Dendritic cell treated with granulocyte-macrophage colony-stimulating factor and Interleukin-4, amounts not matched to agents 40 ng/mL and 50 ng/mL, for 4 days (primary cell): ENCODE measurements at regions not wholly inside any gene's neighbourhood (a gene's known extent, or its start where the extent isn't known, plus 50 kb on each side); places are given as distances from the start of the nearest gene placed in this dataset.
"Not testable (repeated sequence)": the region's sequence is repeated elsewhere in the genome, so short reads cannot be mapped to it uniquely, and the experiment has no call there.

Source experiments
- H3K27ac Mint-ChIP-seq: one replicate; pipeline ENCODE4 v1.8.0; 2022; ENCODE audit warnings: mild to moderate bottlenecking, mixed read lengths
- H3K27me3 Mint-ChIP-seq: one replicate; pipeline ENCODE4 v1.8.0; 2022; ENCODE audit warnings: mild to moderate bottlenecking, mixed read lengths
- H3K36me3 Mint-ChIP-seq: one replicate; pipeline ENCODE4 v1.8.0; 2022; ENCODE audit warnings: low read depth, mixed read lengths
- H3K4me1 Mint-ChIP-seq: one replicate; pipeline ENCODE4 v1.8.0; 2022; ENCODE audit warnings: low read depth, mixed read lengths
- H3K4me3 Mint-ChIP-seq: one replicate; pipeline ENCODE4 v1.8.0; 2022; ENCODE audit warnings: mild to moderate bottlenecking, moderate library complexity, mixed read lengths
- H3K9me3 Mint-ChIP-seq: one replicate; pipeline ENCODE4 v1.8.0; 2022; ENCODE audit warnings: mixed read lengths
- intact Hi-C: fragments of 100-400 bp; cut with micrococcal nuclease; formaldehyde crosslinking; loops from one replicate; pipeline ENCODE4 v1.15.0; 2022

- Mint-ChIP-seq H3K4me3 (peak overlapping the region; percentile 45), H3K27me3 (peaks cover 38% of the 10 kb centered on the region), H3K27ac (no peak overlapping the region), H3K9me3 (peaks cover 12% of the 10 kb centered on the region), H3K4me1 (peaks cover 29% of the 10 kb centered on the region), H3K36me3 (no peaks in the 10 kb centered on the region)
- intact Hi-C loops: no loop called here
Observed at GRCh38 chr3:72655131-72655551, 193.1 kb downstream of the SHQ1 start.

GRCh38 chr3:72652395-72652794, 195.8 kb downstream of the SHQ1 start:
- Mint-ChIP-seq H3K27ac (no peak overlapping the region), H3K9me3 (peaks cover 12% of the 10 kb centered on the region), H3K4me3 (no peak overlapping the region), H3K4me1 (peaks cover 24% of the 10 kb centered on the region), H3K36me3 (no peaks in the 10 kb centered on the region), H3K27me3 (peaks cover 36% of the 10 kb centered on the region)
- intact Hi-C loops: no loop called here

GRCh38 chr3:72651498-72651897, 196.7 kb downstream of the SHQ1 start:
- Mint-ChIP-seq H3K9me3 (peaks cover 12% of the 10 kb centered on the region), H3K27me3 (peaks cover 36% of the 10 kb centered on the region), H3K4me1 (peaks cover 24% of the 10 kb centered on the region), H3K4me3 (no peak overlapping the region), H3K36me3 (no peaks in the 10 kb centered on the region), H3K27ac (no peak overlapping the region)
- intact Hi-C loops: no loop called here

DNA sequence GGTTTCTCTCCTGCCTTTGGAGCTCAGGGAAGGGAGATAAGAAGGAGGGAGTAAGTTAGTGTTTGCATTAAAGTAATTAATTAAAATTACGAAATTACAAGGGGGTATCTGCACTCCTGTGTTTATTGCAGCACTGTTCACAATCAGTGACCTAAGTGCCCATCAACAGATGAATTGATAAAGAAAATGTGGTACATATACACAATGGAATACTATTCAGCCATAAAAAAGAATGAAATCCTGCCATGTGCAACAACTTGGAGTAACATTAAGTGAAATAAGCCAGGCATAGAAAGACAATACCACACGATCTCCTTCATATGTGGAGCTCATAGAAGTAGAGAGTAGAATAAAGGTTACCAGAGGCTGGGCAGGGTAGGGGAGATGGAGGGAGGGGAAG, 202.0 kb downstream of the SHQ1 start:
- H3K27me3 Mint-ChIP-seq: peaks cover 8% of the 10 kb centered on the region
- peaks cover 3% of the 10 kb centered on the region for H3K9me3 Mint-ChIP-seq
- intact Hi-C loops: no loop called here
- H3K4me1 Mint-ChIP-seq: peaks cover 16% of the 10 kb centered on the region
- H3K36me3 Mint-ChIP-seq: no peaks in the 10 kb centered on the region
- H3K27ac Mint-ChIP-seq: no peak overlapping the region
- no peak overlapping the region for H3K4me3 Mint-ChIP-seq

DNA sequence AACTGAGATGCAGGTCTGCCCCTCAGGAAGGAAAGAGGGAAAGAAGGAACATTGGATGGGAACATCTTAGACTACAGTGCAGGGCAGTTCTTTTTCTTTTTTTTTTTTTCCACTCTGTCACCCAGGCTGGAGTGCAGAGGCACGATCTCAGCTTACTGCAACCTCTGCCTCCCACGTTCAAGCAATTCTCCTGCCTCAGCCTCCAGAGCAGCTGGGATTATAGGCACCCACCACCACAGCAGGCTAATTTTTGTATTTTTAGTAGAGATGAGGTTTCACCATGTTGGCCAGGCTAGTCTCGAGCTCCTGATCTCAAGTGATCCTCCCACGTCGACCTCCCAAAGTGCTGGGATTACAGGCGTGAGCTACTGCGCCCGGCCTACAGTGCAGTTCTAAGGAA, 204.6 kb downstream of the SHQ1 start:
- intact Hi-C loops, H3K4me3 Mint-ChIP-seq, H3K36me3 Mint-ChIP-seq, H3K27ac Mint-ChIP-seq, H3K9me3 Mint-ChIP-seq, H3K27me3 Mint-ChIP-seq: not testable (repeated sequence)
- H3K4me1 Mint-ChIP-seq: peaks cover 28% of the 10 kb centered on the region

DNA sequence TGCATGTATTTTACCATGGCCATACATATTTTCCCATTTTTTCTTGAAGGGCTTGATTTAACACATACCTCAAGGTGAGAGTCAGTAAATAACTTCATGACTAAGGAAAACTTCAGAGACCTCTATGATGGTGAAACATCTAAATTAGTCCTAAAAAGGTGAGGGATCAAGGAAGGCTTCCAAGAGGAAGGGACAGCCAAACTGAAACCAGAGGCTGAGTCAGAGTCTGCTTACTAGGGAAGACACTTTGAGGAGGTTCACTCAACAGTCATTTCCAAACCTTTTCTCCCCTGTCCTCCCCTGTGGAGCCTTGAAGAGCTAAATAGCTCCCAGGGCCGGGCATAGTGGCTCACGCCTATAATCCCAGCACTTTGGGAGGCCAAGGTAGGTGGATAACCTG, 206.6 kb downstream of the SHQ1 start:
- intact Hi-C loops: no loop called here
- Mint-ChIP-seq H3K4me1 (peaks cover 47% of the 10 kb centered on the region), H3K9me3 (no peaks in the 10 kb centered on the region), H3K27ac (no peak overlapping the region), H3K36me3 (no peaks in the 10 kb centered on the region), H3K4me3 (no peak overlapping the region), H3K27me3 (no peaks in the 10 kb centered on the region)

DNA sequence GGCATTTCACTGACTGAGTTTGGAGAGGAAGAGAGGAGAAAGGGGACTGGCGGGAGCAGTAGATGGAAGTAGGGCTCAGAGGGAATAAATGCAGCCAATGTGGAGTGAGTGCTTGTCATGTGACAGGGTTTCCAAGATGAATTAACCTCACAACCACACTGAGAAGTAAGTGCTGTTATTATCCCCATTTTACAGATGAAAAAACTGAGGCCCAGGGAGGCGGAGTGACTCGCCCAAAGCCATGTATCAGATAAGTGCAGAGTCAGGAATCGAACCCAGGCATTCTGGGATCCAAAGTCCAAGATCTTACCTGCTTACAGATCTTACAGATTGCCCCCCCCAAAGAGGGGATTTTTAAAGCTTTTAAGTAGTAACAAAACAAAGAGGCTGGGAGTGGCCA, 207.2 kb downstream of the SHQ1 start:
- H3K27ac Mint-ChIP-seq: no peak overlapping the region

DNA sequence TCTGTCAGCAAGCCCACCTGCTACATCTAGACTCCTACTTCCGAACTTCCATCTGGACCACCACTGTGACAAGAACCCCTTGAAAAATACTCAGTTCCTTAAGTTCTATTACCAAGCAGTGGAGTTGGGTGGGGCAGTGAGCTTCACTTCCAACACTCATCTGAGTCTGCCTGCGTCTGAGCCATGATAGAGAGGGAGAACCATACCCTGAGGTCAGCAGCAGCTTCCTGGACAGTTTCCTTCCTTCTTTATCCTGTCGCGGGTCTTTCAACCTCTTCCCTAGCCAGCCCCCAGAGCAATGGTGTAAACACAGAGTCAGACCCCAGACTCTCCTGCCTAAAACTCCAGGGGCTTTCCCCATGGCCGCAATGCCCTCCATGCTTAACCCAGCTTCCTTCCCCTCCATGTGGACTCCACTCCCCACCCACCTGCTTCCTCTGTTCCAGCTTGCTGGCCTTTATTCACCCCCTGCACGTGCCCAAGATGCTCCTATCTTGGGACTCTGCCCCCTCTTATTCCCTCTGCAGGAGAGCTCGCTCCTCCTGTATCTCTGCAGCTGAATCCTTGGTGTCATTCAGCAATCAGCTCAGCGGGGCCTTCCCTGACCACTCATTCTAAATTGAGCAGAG, 211.2 kb downstream of the SHQ1 start:
- H3K9me3 Mint-ChIP-seq: no peaks in the 10 kb centered on the region
- no peaks in the 10 kb centered on the region for H3K36me3 Mint-ChIP-seq
- no peak overlapping the region for H3K4me3 Mint-ChIP-seq
- H3K27me3 Mint-ChIP-seq: peaks cover 6% of the 10 kb centered on the region
- peak overlapping the region; percentile 11 for H3K27ac Mint-ChIP-seq
- intact Hi-C loops: no loop called here
- H3K4me1 Mint-ChIP-seq: peaks cover 56% of the 10 kb centered on the region

More for the DNA sequence above, 207.2 kb downstream of the SHQ1 start:
- no peak overlapping the region for H3K4me3 Mint-ChIP-seq
- H3K9me3 Mint-ChIP-seq: no peaks in the 10 kb centered on the region
- intact Hi-C loops: no loop called here
- H3K4me1 Mint-ChIP-seq: peaks cover 52% of the 10 kb centered on the region
- no peaks in the 10 kb centered on the region for H3K36me3 Mint-ChIP-seq
- H3K27me3 Mint-ChIP-seq: no peaks in the 10 kb centered on the region

DNA sequence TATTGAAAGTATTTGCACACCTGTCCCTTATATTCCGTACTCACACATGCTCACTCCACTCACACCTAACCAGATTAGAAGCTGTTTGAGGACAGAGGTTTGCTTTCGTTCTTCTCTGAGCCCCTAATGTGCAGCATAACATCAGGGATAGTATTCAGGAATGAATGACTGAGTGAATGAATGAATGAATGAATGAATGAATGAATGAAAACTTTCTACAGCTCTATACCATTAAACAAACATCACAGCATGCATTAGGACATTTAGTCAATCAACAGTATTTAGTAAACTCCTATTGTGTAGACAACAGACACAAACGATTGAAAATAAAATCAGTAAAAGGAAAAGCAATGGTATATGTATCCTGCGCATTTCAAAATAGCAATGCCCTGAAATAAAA, 212.7 kb downstream of the SHQ1 start:
- Mint-ChIP-seq H3K9me3 (no peaks in the 10 kb centered on the region), H3K27ac (no peak overlapping the region), H3K4me1 (peaks cover 48% of the 10 kb centered on the region), H3K36me3 (no peaks in the 10 kb centered on the region), H3K27me3 (peaks cover 6% of the 10 kb centered on the region), H3K4me3 (no peak overlapping the region)
- intact Hi-C loops: no loop called here

GRCh38 chr3:72634128-72634527, 214.1 kb downstream of the SHQ1 start:
- Mint-ChIP-seq H3K27ac (no peak overlapping the region), H3K4me1 (peaks cover 52% of the 10 kb centered on the region), H3K4me3 (no peak overlapping the region), H3K9me3 (no peaks in the 10 kb centered on the region), H3K27me3 (peaks cover 6% of the 10 kb centered on the region), H3K36me3 (no peaks in the 10 kb centered on the region)
- intact Hi-C loops: no loop called here

DNA sequence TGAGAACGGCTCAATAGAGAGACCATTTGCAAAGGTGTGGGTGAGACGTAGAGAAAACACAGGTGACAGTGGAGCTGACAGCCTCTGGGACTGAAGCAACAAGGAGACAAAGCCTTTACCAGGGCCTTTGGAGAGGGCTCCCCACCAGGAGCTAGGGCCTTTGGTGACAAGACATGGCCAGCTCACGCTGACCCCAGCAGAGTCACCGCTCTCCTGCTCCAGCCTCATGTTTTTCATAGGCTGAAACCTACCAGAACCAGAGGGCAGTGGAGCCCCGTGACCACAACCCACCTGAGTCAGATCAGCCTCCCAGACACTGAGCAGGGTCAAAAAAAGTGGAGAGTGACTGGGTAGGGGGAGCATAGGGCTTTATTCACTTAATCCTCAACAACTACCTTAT, 214.7 kb downstream of the SHQ1 start:
- Mint-ChIP-seq H3K27me3 (peaks cover 6% of the 10 kb centered on the region), H3K4me3 (no peak overlapping the region), H3K27ac (no peak overlapping the region), H3K9me3 (no peaks in the 10 kb centered on the region), H3K4me1 (peaks cover 56% of the 10 kb centered on the region), H3K36me3 (no peaks in the 10 kb centered on the region)
- intact Hi-C loops: no loop called here

- Mint-ChIP-seq H3K9me3 (no peaks in the 10 kb centered on the region), H3K36me3 (no peaks in the 10 kb centered on the region), H3K4me3 (no peak overlapping the region), H3K4me1 (peaks cover 56% of the 10 kb centered on the region), H3K27me3 (peaks cover 6% of the 10 kb centered on the region), H3K27ac (no peak overlapping the region)
- intact Hi-C loops: no loop called here
Observed at GRCh38 chr3:72633121-72633520, 215.1 kb downstream of the SHQ1 start.

DNA sequence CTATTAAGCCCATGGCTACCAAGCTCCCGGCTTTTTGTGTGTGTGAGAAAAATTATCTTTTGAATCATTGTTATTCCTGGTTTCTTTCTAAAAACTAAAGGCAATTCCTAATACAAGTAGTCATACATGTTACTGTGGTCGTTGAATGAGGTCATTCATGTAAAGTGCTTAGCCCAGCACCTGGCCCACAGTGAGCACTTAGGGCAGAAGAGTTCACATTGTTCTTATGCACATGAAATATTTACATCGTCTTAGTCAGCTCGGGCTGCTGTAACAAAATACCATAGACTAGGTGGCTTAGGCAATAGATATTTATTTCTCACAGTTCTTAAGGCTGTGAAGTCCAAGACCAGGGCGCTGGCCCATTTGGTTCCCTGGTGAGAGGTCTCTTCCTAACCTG, 216.1 kb downstream of the SHQ1 start:
- Mint-ChIP-seq H3K9me3 (no peaks in the 10 kb centered on the region), H3K4me1 (peaks cover 54% of the 10 kb centered on the region), H3K36me3 (no peaks in the 10 kb centered on the region), H3K4me3 (no peak overlapping the region), H3K27ac (no peak overlapping the region), H3K27me3 (peaks cover 6% of the 10 kb centered on the region)
- intact Hi-C loops: no loop called here

DNA sequence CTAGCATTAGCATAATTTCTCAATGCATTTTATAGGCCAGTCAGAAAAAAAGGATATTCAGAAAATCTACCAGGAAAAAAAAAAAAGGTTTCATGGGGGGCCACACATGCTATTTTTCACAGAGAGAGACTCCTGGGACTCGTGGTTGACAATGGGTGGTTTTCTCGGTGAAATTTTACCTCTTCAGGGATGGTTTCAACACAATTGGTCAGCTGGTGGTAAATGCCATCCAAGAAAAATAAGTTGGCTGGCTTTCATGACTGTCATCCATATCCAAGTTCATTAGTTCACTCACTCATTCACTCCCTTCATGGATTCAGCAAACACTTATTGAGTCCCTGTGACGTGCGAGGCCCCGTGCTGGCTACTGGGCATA, 217.3 kb downstream of the SHQ1 start:
- H3K4me3 Mint-ChIP-seq: no peak overlapping the region
- no peaks in the 10 kb centered on the region for H3K36me3 Mint-ChIP-seq
- H3K4me1 Mint-ChIP-seq: peaks cover 49% of the 10 kb centered on the region
- H3K9me3 Mint-ChIP-seq: no peaks in the 10 kb centered on the region
- no peak overlapping the region for H3K27ac Mint-ChIP-seq
- H3K27me3 Mint-ChIP-seq: peaks cover 6% of the 10 kb centered on the region
- intact Hi-C loops: no loop called here

DNA sequence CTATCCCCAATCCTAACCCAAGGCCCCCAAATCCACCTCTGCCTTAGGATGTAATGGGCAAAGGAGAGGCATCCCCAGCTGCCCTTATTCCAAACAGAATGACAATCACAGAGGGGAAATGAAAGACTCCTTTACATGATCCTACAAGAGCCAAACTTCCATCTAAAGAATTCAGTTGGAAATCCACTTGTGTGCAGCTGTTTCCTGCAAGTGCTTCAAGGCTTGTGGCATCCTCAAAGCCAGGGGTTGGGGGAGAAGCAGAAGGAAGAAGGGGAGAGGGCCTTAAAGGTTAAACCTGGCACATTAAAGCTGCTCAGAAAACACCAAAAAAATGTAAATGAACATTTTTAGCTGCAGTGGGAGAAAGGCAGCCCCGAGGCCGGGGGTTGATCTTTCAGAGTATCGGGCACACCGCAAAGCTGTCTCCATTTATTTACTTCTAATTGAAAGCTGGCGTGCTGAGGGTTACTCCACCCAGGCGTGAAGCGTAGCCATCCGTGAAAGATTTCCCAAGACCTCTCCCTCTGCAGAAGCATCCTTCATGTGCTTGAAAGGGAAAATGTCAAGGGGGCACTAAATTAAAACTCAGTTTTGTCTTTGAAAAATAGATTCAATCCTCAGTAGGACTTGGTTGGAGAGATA, 217.8 kb downstream of the SHQ1 start:
- Mint-ChIP-seq H3K4me1 (peaks cover 54% of the 10 kb centered on the region), H3K4me3 (no peak overlapping the region)

More for the DNA sequence above, 217.8 kb downstream of the SHQ1 start:
- intact Hi-C loops: no loop called here
- H3K36me3 Mint-ChIP-seq: no peaks in the 10 kb centered on the region
- H3K9me3 Mint-ChIP-seq: no peaks in the 10 kb centered on the region
- peaks cover 6% of the 10 kb centered on the region for H3K27me3 Mint-ChIP-seq
- no peak overlapping the region for H3K27ac Mint-ChIP-seq
